Activated CD8-positive, alpha-beta T cell treated with anti-CD3 and anti-CD28 coated beads for 36 hours (primary cell): ENCODE measurements at regions not wholly inside any gene's neighbourhood (a gene's known extent, or its start where the extent isn't known, plus 50 kb on each side); places are given as distances from the start of the nearest gene placed in this dataset.

ENCODE experiments used
- ATAC-seq: fragments of 200-7000 bp; cut with Tn5 transposase; one replicate; pipeline ENCODE4 v1.10.0; 2021; ENCODE audit warnings: mild to moderate bottlenecking, moderate library complexity
- CTCF ChIA-PET: fragments of 350-600 bp; sonication (Branson Sonifier 250); formaldehyde crosslinking; loops from one replicate; lab custom pipeline; 2021; ENCODE audit warnings: antibody characterized with exemption; lab: Charles Lee
- POLR2A ChIA-PET: fragments of 350-600 bp; sonication (Branson Sonifier 250); formaldehyde crosslinking; loops from one replicate; lab custom pipeline; 2021; ENCODE audit warnings: antibody characterized with exemption; lab: Charles Lee
- DNase-seq: peaks from one replicate; pipeline ENCODE4 v3.0.0-alpha.2; 2020
- H3K27ac Mint-ChIP-seq: one replicate; pipeline ENCODE4 v1.8.0; 2021; ENCODE audit warnings: mild to moderate bottlenecking, mixed read lengths
- H3K27me3 Mint-ChIP-seq: one replicate; pipeline ENCODE4 v1.8.0; 2021; ENCODE audit warnings: mixed read lengths
- H3K36me3 Mint-ChIP-seq: one replicate; pipeline ENCODE4 v1.8.0; 2021; ENCODE audit warnings: low read depth, mixed read lengths
- H3K4me1 Mint-ChIP-seq: one replicate; pipeline ENCODE4 v1.8.0; 2021; ENCODE audit warnings: low read depth, mixed read lengths
- H3K4me3 Mint-ChIP-seq: one replicate; pipeline ENCODE4 v1.8.0; 2021; ENCODE audit warnings: mild to moderate bottlenecking, moderate library complexity, mixed read lengths
- H3K9me3 Mint-ChIP-seq: one replicate; pipeline ENCODE4 v1.8.0; 2021; ENCODE audit warnings: mixed read lengths
- intact Hi-C: fragments of 100-400 bp; cut with micrococcal nuclease; formaldehyde crosslinking; loops from one replicate; pipeline ENCODE4 v1.10.0; 2022
- TF ChIP-seq, protein P1 (sequence below): fragments of 200-600 bp; IDR thresholded peaks from one replicate; pipeline ENCODE4 v1.8.0; 2022; ENCODE audit warnings: antibody characterized with exemption, mild to moderate bottlenecking

DNA sequence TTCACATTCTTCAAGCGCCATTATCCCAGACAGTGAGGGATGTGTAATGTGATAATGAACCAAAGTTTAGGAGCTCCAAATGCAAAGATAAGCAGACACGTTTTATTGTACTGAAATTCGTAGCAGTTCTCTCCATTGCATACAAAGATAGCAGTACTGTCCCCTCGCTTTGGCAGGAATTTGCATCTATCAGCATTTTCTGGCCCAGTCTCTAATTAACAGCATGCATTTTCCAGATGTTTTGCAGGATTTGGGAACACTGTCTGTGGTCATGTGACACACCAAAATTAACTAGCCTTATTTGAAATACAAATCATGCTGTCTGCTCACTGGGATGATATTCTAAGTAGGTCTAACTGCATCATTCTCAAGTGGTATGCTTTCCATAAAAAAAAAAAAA lies 235.9 kb upstream of the TRPM3 start:
- no peaks in the 10 kb centered on the region for H3K9me3 Mint-ChIP-seq
- no peak for ATAC-seq
- H3K4me3 Mint-ChIP-seq, result no peak overlapping the region
- POLR2A ChIA-PET, result no interaction called here
- DNase-seq, result no peak
- CTCF ChIA-PET, result no interaction called here
- H3K27ac Mint-ChIP-seq, result no peak overlapping the region
- H3K36me3 Mint-ChIP-seq, result no peaks in the 10 kb centered on the region
- TF ChIP-seq, protein P1, sequence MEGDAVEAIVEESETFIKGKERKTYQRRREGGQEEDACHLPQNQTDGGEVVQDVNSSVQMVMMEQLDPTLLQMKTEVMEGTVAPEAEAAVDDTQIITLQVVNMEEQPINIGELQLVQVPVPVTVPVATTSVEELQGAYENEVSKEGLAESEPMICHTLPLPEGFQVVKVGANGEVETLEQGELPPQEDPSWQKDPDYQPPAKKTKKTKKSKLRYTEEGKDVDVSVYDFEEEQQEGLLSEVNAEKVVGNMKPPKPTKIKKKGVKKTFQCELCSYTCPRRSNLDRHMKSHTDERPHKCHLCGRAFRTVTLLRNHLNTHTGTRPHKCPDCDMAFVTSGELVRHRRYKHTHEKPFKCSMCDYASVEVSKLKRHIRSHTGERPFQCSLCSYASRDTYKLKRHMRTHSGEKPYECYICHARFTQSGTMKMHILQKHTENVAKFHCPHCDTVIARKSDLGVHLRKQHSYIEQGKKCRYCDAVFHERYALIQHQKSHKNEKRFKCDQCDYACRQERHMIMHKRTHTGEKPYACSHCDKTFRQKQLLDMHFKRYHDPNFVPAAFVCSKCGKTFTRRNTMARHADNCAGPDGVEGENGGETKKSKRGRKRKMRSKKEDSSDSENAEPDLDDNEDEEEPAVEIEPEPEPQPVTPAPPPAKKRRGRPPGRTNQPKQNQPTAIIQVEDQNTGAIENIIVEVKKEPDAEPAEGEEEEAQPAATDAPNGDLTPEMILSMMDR, result no peak
- peaks cover 5% of the 10 kb centered on the region for H3K27me3 Mint-ChIP-seq
- H3K4me1 Mint-ChIP-seq, result no peaks in the 10 kb centered on the region
- intact Hi-C loops, result no loop called here

- Mint-ChIP-seq H3K36me3 (no peaks in the 10 kb centered on the region), H3K4me3 (no peak overlapping the region), H3K27ac (no peak overlapping the region), H3K4me1 (no peaks in the 10 kb centered on the region), H3K27me3 (peaks cover 5% of the 10 kb centered on the region), H3K9me3 (no peaks in the 10 kb centered on the region)
- CTCF ChIA-PET, result interaction anchor here (0.9 kb wide), 1 partner anchor 70 kb away, joined by 3 read pairs; no protein-coding TSS in a partner anchor
- DNase-seq, result no peak
- TF ChIP-seq, protein P1, result no peak
- POLR2A ChIA-PET, result no interaction called here
- no peak for ATAC-seq
- intact Hi-C loops, result no loop called here
Measured at GRCh38 chr9:71355884-71356283, 234.5 kb upstream of the TRPM3 start.

DNA sequence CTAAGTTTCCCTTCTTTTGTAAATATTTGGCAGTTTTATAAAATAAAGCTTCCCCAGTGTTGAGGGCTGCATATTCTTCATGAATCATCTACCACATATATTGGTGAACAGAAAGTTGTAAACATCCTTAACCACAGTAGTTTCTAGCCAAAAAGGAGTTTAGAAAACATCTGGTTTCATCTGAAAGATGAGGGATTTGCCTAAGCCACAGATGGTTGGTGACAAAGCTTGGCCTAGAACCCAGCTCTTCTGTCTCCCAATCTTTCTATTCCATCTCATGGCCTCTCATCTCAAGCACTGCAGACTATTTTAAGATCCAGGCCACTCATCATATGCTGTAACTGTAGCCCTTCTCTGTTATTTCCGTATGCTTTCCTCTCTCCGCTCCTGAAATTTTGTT lies 232.3 kb upstream of the TRPM3 start:
- ChIA-PET POLR2A (no interaction called here), CTCF (no interaction called here)
- Mint-ChIP-seq H3K9me3 (no peaks in the 10 kb centered on the region), H3K36me3 (no peaks in the 10 kb centered on the region), H3K27me3 (peaks cover 1% of the 10 kb centered on the region), H3K27ac (no peak overlapping the region), H3K4me3 (no peak overlapping the region), H3K4me1 (no peaks in the 10 kb centered on the region)
- DNase-seq (no peak), ATAC-seq (no peak)
- intact Hi-C loops, result no loop called here
- TF ChIP-seq, protein P1, result no peak

DNA sequence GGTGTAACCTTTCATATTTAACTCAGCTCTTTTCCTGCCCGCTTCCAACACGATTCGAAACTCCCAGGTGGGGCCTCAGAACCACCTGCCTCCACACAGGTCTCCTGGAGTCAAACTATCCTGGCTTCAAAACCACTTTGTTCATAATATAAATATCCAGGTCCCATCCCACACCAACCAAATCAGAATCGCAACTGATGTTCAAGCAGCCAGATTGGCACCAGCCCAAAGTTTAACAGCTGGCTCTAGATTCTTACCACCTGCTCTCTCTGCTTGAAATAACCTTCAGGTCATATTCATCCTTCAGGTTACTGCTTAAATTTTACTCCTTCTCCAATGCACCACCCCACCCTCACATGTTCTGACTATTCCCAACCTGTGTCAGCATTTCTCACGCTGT lies 231.4 kb upstream of the TRPM3 start:
- H3K9me3 Mint-ChIP-seq, result no peaks in the 10 kb centered on the region

GRCh38 chr9:71349218-71349617 lies 227.8 kb upstream of the TRPM3 start:
- no peaks in the 10 kb centered on the region for H3K9me3 Mint-ChIP-seq
- no peak overlapping the region for H3K4me3 Mint-ChIP-seq
- ATAC-seq (no peak), DNase-seq (no peak)
- no peak overlapping the region for H3K27ac Mint-ChIP-seq
- H3K4me1 Mint-ChIP-seq, result no peaks in the 10 kb centered on the region
- ChIA-PET POLR2A (no interaction called here), CTCF (no interaction called here)
- no peaks in the 10 kb centered on the region for H3K36me3 Mint-ChIP-seq
- H3K27me3 Mint-ChIP-seq, result peaks cover 4% of the 10 kb centered on the region
- TF ChIP-seq, protein P1, result no peak
- intact Hi-C loops, result no loop called here

More for the DNA sequence above, 231.4 kb upstream of the TRPM3 start:
- ChIA-PET CTCF (no interaction called here), POLR2A (no interaction called here)
- Mint-ChIP-seq H3K27ac (no peak overlapping the region), H3K27me3 (peaks cover 1% of the 10 kb centered on the region), H3K4me1 (no peaks in the 10 kb centered on the region), H3K36me3 (no peaks in the 10 kb centered on the region), H3K4me3 (no peak overlapping the region)
- TF ChIP-seq, protein P1, result no peak
- no peak for DNase-seq
- intact Hi-C loops, result no loop called here
- ATAC-seq, result no peak
